ENCODE measurements at regions not wholly inside any gene's neighbourhood (a gene's known extent, or its start where the extent isn't known, plus 50 kb on each side); places are given as distances from the start of the nearest gene placed in this dataset.

- H3K27ac ChIP-seq (ENCODE audit: insufficient read depth, low read depth, low read length, poor library complexity, severe bottlenecking): no peak overlapping the region
- WGBS, 2 experiments: 90% methylated on average over 5 of the region's 5 CpGs
- no peaks in the 10 kb centered on the region for H3K27me3 ChIP-seq (ENCODE audit: control insufficient read depth, insufficient read depth, low read length, poor library complexity, severe bottlenecking)
- no peak overlapping the region for H3K4me3 ChIP-seq (ENCODE audit: insufficient read depth, low read depth, low read length)
- H3K9me3 ChIP-seq (ENCODE audit: control insufficient read depth, low read length): no peaks in the 10 kb centered on the region
- no peaks in the 10 kb centered on the region for H3K4me1 ChIP-seq (ENCODE audit: control insufficient read depth, insufficient read depth, low read length)
- H3K36me3 ChIP-seq (ENCODE audit: control insufficient read depth, insufficient read depth, low read length): no peaks in the 10 kb centered on the region
Observed at GRCh38 chr15:99502661-99503060, 63.1 kb upstream of the MEF2A start.

GRCh38 chr15:99503411-99503810 is 62.4 kb upstream of the MEF2A start:
- Histone ChIP-seq H3K36me3 (ENCODE audit: control insufficient read depth, insufficient read depth, low read length) (no peaks in the 10 kb centered on the region), H3K4me3 (ENCODE audit: insufficient read depth, low read depth, low read length) (no peak overlapping the region), H3K4me1 (ENCODE audit: control insufficient read depth, insufficient read depth, low read length) (no peaks in the 10 kb centered on the region), H3K27me3 (ENCODE audit: control insufficient read depth, insufficient read depth, low read length, poor library complexity, severe bottlenecking) (no peaks in the 10 kb centered on the region), H3K9me3 (ENCODE audit: control insufficient read depth, low read length) (no peaks in the 10 kb centered on the region), H3K27ac (ENCODE audit: insufficient read depth, low read depth, low read length, poor library complexity, severe bottlenecking) (no peak overlapping the region)
- 91 to 94% methylated on average over 11 of the region's 11 CpGs for WGBS, 2 experiments

- WGBS, 2 experiments: 89 to 93% methylated on average over 9 of the region's 9 CpGs
- no peak overlapping the region for H3K4me3 ChIP-seq (ENCODE audit: insufficient read depth, low read depth, low read length)
- H3K4me1 ChIP-seq (ENCODE audit: control insufficient read depth, insufficient read depth, low read length): no peaks in the 10 kb centered on the region
- H3K36me3 ChIP-seq (ENCODE audit: control insufficient read depth, insufficient read depth, low read length): no peaks in the 10 kb centered on the region
- H3K27me3 ChIP-seq (ENCODE audit: control insufficient read depth, insufficient read depth, low read length, poor library complexity, severe bottlenecking): no peaks in the 10 kb centered on the region
- H3K27ac ChIP-seq (ENCODE audit: insufficient read depth, low read depth, low read length, poor library complexity, severe bottlenecking): no peak overlapping the region
- H3K9me3 ChIP-seq (ENCODE audit: control insufficient read depth, low read length): no peaks in the 10 kb centered on the region
Observed at GRCh38 chr15:99504071-99504822, 61.5 kb upstream of the MEF2A start.

GRCh38 chr15:99504823-99505551 is 60.8 kb upstream of the MEF2A start:
- 82 to 89% methylated on average over 7 to 8 of the region's 8 CpGs for WGBS, 2 experiments
- Histone ChIP-seq H3K4me1 (ENCODE audit: control insufficient read depth, insufficient read depth, low read length) (no peaks in the 10 kb centered on the region), H3K9me3 (ENCODE audit: control insufficient read depth, low read length) (no peaks in the 10 kb centered on the region), H3K27ac (ENCODE audit: insufficient read depth, low read depth, low read length, poor library complexity, severe bottlenecking) (no peak overlapping the region), H3K27me3 (ENCODE audit: control insufficient read depth, insufficient read depth, low read length, poor library complexity, severe bottlenecking) (no peaks in the 10 kb centered on the region), H3K36me3 (ENCODE audit: control insufficient read depth, insufficient read depth, low read length) (no peaks in the 10 kb centered on the region), H3K4me3 (ENCODE audit: insufficient read depth, low read depth, low read length) (no peak overlapping the region)

- Histone ChIP-seq H3K27ac (ENCODE audit: insufficient read depth, low read depth, low read length, poor library complexity, severe bottlenecking) (no peak overlapping the region), H3K36me3 (ENCODE audit: control insufficient read depth, insufficient read depth, low read length) (no peaks in the 10 kb centered on the region), H3K27me3 (ENCODE audit: control insufficient read depth, insufficient read depth, low read length, poor library complexity, severe bottlenecking) (no peaks in the 10 kb centered on the region), H3K9me3 (ENCODE audit: control insufficient read depth, low read length) (no peaks in the 10 kb centered on the region), H3K4me1 (ENCODE audit: control insufficient read depth, insufficient read depth, low read length) (no peaks in the 10 kb centered on the region), H3K4me3 (ENCODE audit: insufficient read depth, low read depth, low read length) (no peak overlapping the region)
- WGBS, 2 experiments: 85 to 92% methylated on average over 3 of the region's 3 CpGs
Observed at GRCh38 chr15:99506399-99506798, 59.4 kb upstream of the MEF2A start.

GRCh38 chr15:99507016-99507503 is 58.7 kb upstream of the MEF2A start:
- 89 to 92% methylated on average over 6 of the region's 6 CpGs for WGBS, 2 experiments

GRCh38 chr15:99507504-99508310 is 58.1 kb upstream of the MEF2A start:
- Histone ChIP-seq H3K9me3 (ENCODE audit: control insufficient read depth, low read length) (no peaks in the 10 kb centered on the region), H3K4me3 (ENCODE audit: insufficient read depth, low read depth, low read length) (no peak overlapping the region), H3K4me1 (ENCODE audit: control insufficient read depth, insufficient read depth, low read length) (no peaks in the 10 kb centered on the region), H3K27me3 (ENCODE audit: control insufficient read depth, insufficient read depth, low read length, poor library complexity, severe bottlenecking) (no peaks in the 10 kb centered on the region), H3K27ac (ENCODE audit: insufficient read depth, low read depth, low read length, poor library complexity, severe bottlenecking) (no peak overlapping the region), H3K36me3 (ENCODE audit: control insufficient read depth, insufficient read depth, low read length) (no peaks in the 10 kb centered on the region)
- WGBS, 2 experiments: 93% methylated on average over 24 of the region's 24 CpGs

More at GRCh38 chr15:99507016-99507503, 58.7 kb upstream of the MEF2A start:
- Histone ChIP-seq H3K9me3 (ENCODE audit: control insufficient read depth, low read length) (no peaks in the 10 kb centered on the region), H3K27me3 (ENCODE audit: control insufficient read depth, insufficient read depth, low read length, poor library complexity, severe bottlenecking) (no peaks in the 10 kb centered on the region), H3K36me3 (ENCODE audit: control insufficient read depth, insufficient read depth, low read length) (no peaks in the 10 kb centered on the region), H3K4me1 (ENCODE audit: control insufficient read depth, insufficient read depth, low read length) (no peaks in the 10 kb centered on the region), H3K4me3 (ENCODE audit: insufficient read depth, low read depth, low read length) (no peak overlapping the region), H3K27ac (ENCODE audit: insufficient read depth, low read depth, low read length, poor library complexity, severe bottlenecking) (no peak overlapping the region)

- 90 to 93% methylated on average over 5 to 6 of the region's 6 CpGs for WGBS, 2 experiments
- Histone ChIP-seq H3K9me3 (ENCODE audit: control insufficient read depth, low read length) (no peaks in the 10 kb centered on the region), H3K27me3 (ENCODE audit: control insufficient read depth, insufficient read depth, low read length, poor library complexity, severe bottlenecking) (no peaks in the 10 kb centered on the region), H3K36me3 (ENCODE audit: control insufficient read depth, insufficient read depth, low read length) (no peaks in the 10 kb centered on the region), H3K4me3 (ENCODE audit: insufficient read depth, low read depth, low read length) (no peak overlapping the region), H3K4me1 (ENCODE audit: control insufficient read depth, insufficient read depth, low read length) (no peaks in the 10 kb centered on the region), H3K27ac (ENCODE audit: insufficient read depth, low read depth, low read length, poor library complexity, severe bottlenecking) (no peak overlapping the region)
Observed at GRCh38 chr15:99508311-99508645, 57.5 kb upstream of the MEF2A start.

GRCh38 chr15:99508852-99509251 is 56.9 kb upstream of the MEF2A start:
- WGBS, 2 experiments: 88 to 90% methylated on average over 3 of the region's 3 CpGs

More at GRCh38 chr15:99508852-99509251, 56.9 kb upstream of the MEF2A start:
- Histone ChIP-seq H3K27ac (ENCODE audit: insufficient read depth, low read depth, low read length, poor library complexity, severe bottlenecking) (no peak overlapping the region), H3K27me3 (ENCODE audit: control insufficient read depth, insufficient read depth, low read length, poor library complexity, severe bottlenecking) (no peaks in the 10 kb centered on the region), H3K4me1 (ENCODE audit: control insufficient read depth, insufficient read depth, low read length) (no peaks in the 10 kb centered on the region), H3K9me3 (ENCODE audit: control insufficient read depth, low read length) (no peaks in the 10 kb centered on the region), H3K36me3 (ENCODE audit: control insufficient read depth, insufficient read depth, low read length) (no peaks in the 10 kb centered on the region), H3K4me3 (ENCODE audit: insufficient read depth, low read depth, low read length) (no peak overlapping the region)

Measured in ectodermal cell (in vitro differentiated cells).